HG03378 (cell line): ENCODE measurements at regions not wholly inside any gene's neighbourhood (a gene's known extent, or its start where the extent isn't known, plus 50 kb on each side); places are given as distances from the start of the nearest gene placed in this dataset.

Experiments
- ATAC-seq: cut with Tn5 transposase; IDR thresholded peaks from one replicate; pipeline ENCODE4 v1.9.1; 2021; ENCODE audit warnings: mild to moderate bottlenecking, moderate library complexity; ENCODE audit not compliant: unreplicated experiment

- ATAC-seq, result no peak
Measured at GRCh38 chr1:75079538-75080290, 54.5 kb upstream of the LHX8 start.

DNA sequence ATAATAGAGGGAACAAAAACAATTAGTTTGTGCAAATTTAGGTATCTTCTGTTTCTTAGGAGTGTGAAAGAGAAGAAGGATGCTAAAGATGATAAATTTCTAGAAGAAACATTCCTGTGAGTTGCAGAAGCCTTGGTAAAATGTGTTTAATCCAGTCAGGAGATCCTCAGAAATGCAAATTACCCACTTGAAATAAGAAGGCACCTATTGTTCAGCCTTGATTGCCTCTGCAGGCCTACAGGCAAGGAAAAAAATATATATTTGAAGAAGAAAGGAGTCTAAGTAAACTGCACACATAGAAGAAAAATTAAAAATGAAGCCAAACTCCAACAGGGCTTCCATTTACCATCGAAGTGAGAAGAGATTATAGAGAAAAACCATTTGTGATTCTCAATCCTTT lies 51.0 kb upstream of the LHX8 start:
- no peak for ATAC-seq

- ATAC-seq, result no peak
Measured at GRCh38 chr1:75083848-75084514, 50.2 kb upstream of the LHX8 start.
